Activated CD8-positive, alpha-beta T cell treated with anti-CD3 and anti-CD28 coated beads, Interleukin-2, amount 10 ng/mL, durations not matched to agents 7 days and 5 days (primary cell): ENCODE measurements at regions not wholly inside any gene's neighbourhood (a gene's known extent, or its start where the extent isn't known, plus 50 kb on each side); places are given as distances from the start of the nearest gene placed in this dataset.

Experiments
- ATAC-seq: fragments of 150-1000 bp; cut with Tn5 transposase; one replicate; pipeline ENCODE4 v1.10.0; 2021; ENCODE audit warnings: moderate library complexity
- CTCF ChIA-PET: fragments of 350-600 bp; sonication (Branson Sonifier 250); formaldehyde crosslinking; loops from one replicate; lab custom pipeline; 2021; ENCODE audit warnings: antibody characterized with exemption; lab: Charles Lee
- POLR2A ChIA-PET: fragments of 350-600 bp; sonication (Branson Sonifier 250); formaldehyde crosslinking; loops from one replicate; lab custom pipeline; 2021; ENCODE audit warnings: antibody characterized with exemption; lab: Charles Lee
- DNase-seq: peaks from one replicate; pipeline ENCODE4 v3.0.0-alpha.2; 2020
- H3K27ac Mint-ChIP-seq: one replicate; pipeline ENCODE4 v1.8.0; 2021; ENCODE audit warnings: mild to moderate bottlenecking, mixed read lengths
- H3K27me3 Mint-ChIP-seq: one replicate; pipeline ENCODE4 v1.8.0; 2021; ENCODE audit warnings: low read depth, mixed read lengths
- H3K36me3 Mint-ChIP-seq: one replicate; pipeline ENCODE4 v1.8.0; 2021; ENCODE audit warnings: low read depth, mixed read lengths
- H3K4me1 Mint-ChIP-seq: one replicate; pipeline ENCODE4 v1.8.0; 2021; ENCODE audit warnings: low read depth, mixed read lengths
- H3K4me3 Mint-ChIP-seq: one replicate; pipeline ENCODE4 v1.8.0; 2021; ENCODE audit warnings: mild to moderate bottlenecking, mixed read lengths
- H3K9me3 Mint-ChIP-seq: one replicate; pipeline ENCODE4 v1.8.0; 2022; ENCODE audit warnings: mixed read lengths; ENCODE audit not compliant: insufficient read depth

DNA sequence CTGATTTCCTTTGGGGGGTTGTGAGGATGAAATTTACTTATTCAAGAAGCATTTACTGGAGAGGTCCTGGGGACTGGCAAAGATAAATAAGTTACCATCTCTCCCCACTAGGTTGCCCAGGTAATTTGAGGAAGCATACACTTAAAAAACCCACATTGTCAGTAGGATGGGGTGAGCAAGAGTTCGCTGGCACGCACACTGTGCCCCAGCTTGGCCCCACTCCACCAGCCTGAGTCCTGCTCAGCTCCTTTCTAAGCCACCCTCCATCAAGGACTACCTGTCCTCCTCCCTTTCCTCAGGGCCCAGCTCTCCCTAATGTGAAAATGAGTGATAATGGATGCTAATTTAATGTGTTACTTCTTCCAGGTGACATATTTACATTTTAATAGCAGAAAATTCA, 216.5 kb upstream of the PLET1 start:
- Mint-ChIP-seq H3K36me3 (no peaks in the 10 kb centered on the region), H3K4me3 (no peak overlapping the region), H3K4me1 (no peaks in the 10 kb centered on the region), H3K9me3 (no peaks in the 10 kb centered on the region), H3K27ac (no peak overlapping the region), H3K27me3 (peaks cover 6% of the 10 kb centered on the region)
- POLR2A ChIA-PET, result no interaction called here
- ATAC-seq (no peak), DNase-seq (no peak)
- CTCF ChIA-PET, result no interaction called here

DNA sequence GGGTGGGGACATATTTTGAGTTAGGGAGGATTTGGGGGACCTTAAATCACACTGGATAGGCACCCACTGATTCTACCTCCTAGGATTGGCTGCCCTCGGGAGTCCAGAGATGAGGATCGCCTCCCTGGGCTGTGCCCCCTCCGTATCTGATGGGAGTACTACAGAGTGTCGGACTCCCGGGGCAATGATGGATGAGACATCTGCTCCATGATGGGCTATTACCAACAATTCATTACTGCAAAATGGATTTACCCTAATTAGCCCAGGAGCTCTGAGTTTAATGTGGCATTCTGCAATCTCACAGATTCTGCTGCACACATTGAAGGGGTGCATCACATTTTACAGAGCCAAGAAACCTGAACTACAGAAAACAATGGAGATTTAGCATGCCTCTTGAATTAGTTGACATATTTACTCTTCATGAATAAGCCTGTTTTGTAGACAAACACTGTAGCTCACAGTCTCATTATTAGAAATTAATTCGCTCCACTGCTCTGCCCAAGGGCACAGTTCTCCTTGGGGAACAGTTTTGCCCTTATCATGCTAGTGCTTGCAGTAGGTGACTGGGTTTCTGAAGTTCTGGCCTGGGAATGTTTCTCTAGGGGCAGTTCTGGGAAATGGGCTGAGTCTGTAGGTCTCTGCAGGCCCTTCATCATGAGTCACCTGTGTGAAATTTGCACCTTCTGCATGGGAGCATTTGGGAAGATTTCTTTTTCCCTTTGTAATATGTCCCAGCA, 217.1 kb upstream of the PLET1 start:
- peaks cover 6% of the 10 kb centered on the region for H3K27me3 Mint-ChIP-seq
- no peak overlapping the region for H3K4me3 Mint-ChIP-seq
- no peak overlapping the region for H3K27ac Mint-ChIP-seq
- no peaks in the 10 kb centered on the region for H3K4me1 Mint-ChIP-seq
- ChIA-PET CTCF (no interaction called here), POLR2A (no interaction called here)
- no peaks in the 10 kb centered on the region for H3K36me3 Mint-ChIP-seq
- ATAC-seq (no peak), DNase-seq (no peak)
- H3K9me3 Mint-ChIP-seq, result no peaks in the 10 kb centered on the region

- Mint-ChIP-seq H3K27ac (no peak overlapping the region), H3K4me1 (no peaks in the 10 kb centered on the region), H3K9me3 (no peaks in the 10 kb centered on the region), H3K4me3 (no peak overlapping the region), H3K36me3 (no peaks in the 10 kb centered on the region), H3K27me3 (peaks cover 6% of the 10 kb centered on the region)
- POLR2A ChIA-PET, result no interaction called here
- CTCF ChIA-PET, result no interaction called here
- DNase-seq (no peak), ATAC-seq (no peak)
Measured at GRCh38 chr11:112478806-112479205, 218.1 kb upstream of the PLET1 start.

DNA sequence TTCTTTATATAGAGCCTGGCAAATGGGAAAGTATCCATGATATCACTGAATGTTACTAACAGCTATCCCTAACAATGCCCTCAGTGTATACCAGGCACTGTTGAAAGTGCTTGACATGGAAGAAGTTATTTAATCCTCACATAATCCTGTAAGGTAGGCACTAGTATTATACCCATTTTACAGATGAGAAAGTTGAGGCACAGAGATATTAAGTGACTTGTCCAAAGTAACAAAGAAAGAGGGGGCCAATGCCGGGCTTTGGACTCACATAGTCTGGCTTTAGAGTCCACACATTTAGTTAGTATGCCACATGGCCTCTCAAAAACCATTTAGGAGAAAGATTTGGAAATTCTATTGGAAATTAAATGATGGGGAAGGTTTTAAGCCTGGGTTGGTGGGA, 220.8 kb upstream of the PLET1 start:
- DNase-seq, result no peak
- H3K36me3 Mint-ChIP-seq, result no peaks in the 10 kb centered on the region
- H3K4me1 Mint-ChIP-seq, result no peaks in the 10 kb centered on the region
- no peaks in the 10 kb centered on the region for H3K9me3 Mint-ChIP-seq
- ChIA-PET POLR2A (no interaction called here), CTCF (no interaction called here)
- no peak for ATAC-seq
- H3K4me3 Mint-ChIP-seq, result no peak overlapping the region
- H3K27me3 Mint-ChIP-seq, result peaks cover 3% of the 10 kb centered on the region
- H3K27ac Mint-ChIP-seq, result no peak overlapping the region

GRCh38 chr11:112481893-112482292, 221.2 kb upstream of the PLET1 start:
- H3K4me3 Mint-ChIP-seq, result no peak overlapping the region
- POLR2A ChIA-PET, result no interaction called here
- no peaks in the 10 kb centered on the region for H3K4me1 Mint-ChIP-seq

DNA sequence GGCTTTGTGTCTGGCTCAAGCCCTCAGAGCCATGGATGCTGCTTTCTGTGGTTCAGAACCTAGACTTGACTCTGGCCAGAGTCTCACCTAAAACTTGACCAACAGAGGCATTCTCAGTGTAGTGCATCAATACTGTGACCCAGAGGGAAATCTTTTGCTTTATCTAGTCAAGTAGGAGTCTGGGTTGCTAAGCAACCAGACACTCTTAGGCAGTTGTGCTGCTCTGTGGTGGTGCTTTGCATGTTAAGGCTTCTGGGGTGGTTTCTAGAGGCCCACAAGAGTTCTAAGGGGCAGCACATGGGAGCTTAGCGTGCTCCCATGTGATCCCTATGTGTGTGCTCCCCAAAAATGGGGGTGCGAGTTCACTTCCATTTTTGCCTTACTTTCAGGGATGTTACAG, 224.6 kb upstream of the PLET1 start:
- Mint-ChIP-seq H3K36me3 (no peaks in the 10 kb centered on the region), H3K27me3 (peaks cover 9% of the 10 kb centered on the region), H3K9me3 (no peaks in the 10 kb centered on the region), H3K4me1 (no peaks in the 10 kb centered on the region), H3K4me3 (no peak overlapping the region), H3K27ac (no peak overlapping the region)
- no peak for ATAC-seq
- POLR2A ChIA-PET, result no interaction called here
- CTCF ChIA-PET, result no interaction called here
- no peak for DNase-seq

More at GRCh38 chr11:112481893-112482292, 221.2 kb upstream of the PLET1 start:
- no peaks in the 10 kb centered on the region for H3K27me3 Mint-ChIP-seq
- CTCF ChIA-PET, result no interaction called here
- H3K9me3 Mint-ChIP-seq, result no peaks in the 10 kb centered on the region
- no peak overlapping the region for H3K27ac Mint-ChIP-seq
- H3K36me3 Mint-ChIP-seq, result no peaks in the 10 kb centered on the region
- ATAC-seq (no peak), DNase-seq (no peak)

DNA sequence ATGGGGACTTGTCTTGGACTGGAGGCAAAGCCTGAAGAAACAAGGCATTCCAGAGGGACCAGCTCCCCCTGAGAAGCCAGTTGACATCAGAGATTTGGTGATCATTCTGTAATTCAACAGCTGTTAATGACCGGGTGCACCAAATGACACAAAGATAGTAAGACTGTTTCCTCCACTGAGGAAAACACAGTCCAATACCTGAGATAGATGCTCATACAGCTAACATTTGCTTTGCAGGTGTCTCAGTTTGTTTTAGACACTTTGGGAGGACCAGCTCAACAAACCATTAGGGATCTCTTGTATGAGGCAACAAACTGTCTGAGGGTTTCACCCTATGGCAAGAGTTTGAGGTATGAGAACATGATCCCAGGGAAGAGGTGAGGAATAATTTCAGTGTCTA, 237.2 kb upstream of the PLET1 start:
- H3K27me3 Mint-ChIP-seq, result peaks cover 7% of the 10 kb centered on the region
- ChIA-PET CTCF (no interaction called here), POLR2A (no interaction called here)
- ATAC-seq (no peak), DNase-seq (no peak)
- no peaks in the 10 kb centered on the region for H3K9me3 Mint-ChIP-seq
- no peaks in the 10 kb centered on the region for H3K36me3 Mint-ChIP-seq
- H3K4me1 Mint-ChIP-seq, result no peaks in the 10 kb centered on the region
- no peak overlapping the region for H3K4me3 Mint-ChIP-seq
- no peak overlapping the region for H3K27ac Mint-ChIP-seq

- no peaks in the 10 kb centered on the region for H3K4me1 Mint-ChIP-seq
- H3K4me3 Mint-ChIP-seq, result no peak overlapping the region
- no peaks in the 10 kb centered on the region for H3K9me3 Mint-ChIP-seq
- no peaks in the 10 kb centered on the region for H3K36me3 Mint-ChIP-seq
- peaks cover 10% of the 10 kb centered on the region for H3K27me3 Mint-ChIP-seq
- ChIA-PET POLR2A (no interaction called here), CTCF (no interaction called here)
- ATAC-seq (no peak), DNase-seq (no peak)
- no peak overlapping the region for H3K27ac Mint-ChIP-seq
Measured at GRCh38 chr11:112498701-112499100, 238.0 kb upstream of the PLET1 start.

DNA sequence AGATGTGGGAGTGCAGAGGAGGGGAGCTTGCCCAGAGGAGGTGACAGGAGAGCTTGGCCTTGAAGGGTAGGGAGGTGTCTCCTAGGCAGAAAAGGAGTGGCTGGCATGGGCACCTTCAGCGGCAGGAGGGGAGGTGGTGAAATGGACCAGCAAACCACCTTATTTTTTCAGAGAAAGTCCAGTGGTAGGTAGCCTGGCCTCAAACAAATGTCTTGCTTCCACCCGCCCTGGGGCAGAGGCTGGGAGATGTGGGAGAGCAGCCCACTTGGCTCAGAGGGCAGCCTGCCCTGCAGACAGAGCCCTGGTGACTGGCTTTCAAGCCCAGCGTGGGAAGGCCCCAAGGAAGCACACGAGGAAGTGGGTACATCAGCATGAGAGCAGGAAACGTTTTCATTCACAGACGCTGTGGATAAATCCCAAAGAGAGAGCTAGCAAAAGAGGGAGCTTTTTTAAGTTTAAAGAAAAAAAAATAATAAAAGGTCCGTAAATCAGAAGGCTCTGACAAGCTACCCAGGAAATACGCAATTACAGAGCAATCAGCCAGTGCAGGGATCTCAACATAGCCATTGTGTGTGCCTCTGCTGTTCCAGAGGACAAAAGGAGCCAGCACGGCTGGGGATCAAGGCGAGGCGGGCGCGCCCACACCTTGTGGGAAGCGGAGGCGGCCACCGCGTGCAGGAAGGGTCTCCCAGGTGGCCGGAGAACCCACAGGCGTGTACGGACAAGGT, 238.7 kb upstream of the PLET1 start:
- CTCF ChIA-PET, result no interaction called here
- Mint-ChIP-seq H3K4me3 (no peak overlapping the region), H3K27me3 (peaks cover 10% of the 10 kb centered on the region), H3K27ac (no peak overlapping the region), H3K36me3 (no peaks in the 10 kb centered on the region), H3K9me3 (no peaks in the 10 kb centered on the region), H3K4me1 (no peaks in the 10 kb centered on the region)
- no peak for DNase-seq
- POLR2A ChIA-PET, result no interaction called here
- no peak for ATAC-seq

- H3K9me3 Mint-ChIP-seq, result no peaks in the 10 kb centered on the region
- ChIA-PET CTCF (no interaction called here), POLR2A (no interaction called here)
- H3K27me3 Mint-ChIP-seq, result peaks cover 10% of the 10 kb centered on the region
- H3K36me3 Mint-ChIP-seq, result no peaks in the 10 kb centered on the region
- no peaks in the 10 kb centered on the region for H3K4me1 Mint-ChIP-seq
- no peak for DNase-seq
- no peak for ATAC-seq
- no peak overlapping the region for H3K27ac Mint-ChIP-seq
- H3K4me3 Mint-ChIP-seq, result no peak overlapping the region
Measured at GRCh38 chr11:112499881-112500204, 239.2 kb upstream of the PLET1 start.

GRCh38 chr11:112503410-112503809, 242.8 kb upstream of the PLET1 start:
- H3K4me1 Mint-ChIP-seq, result no peaks in the 10 kb centered on the region
- H3K36me3 Mint-ChIP-seq, result no peaks in the 10 kb centered on the region
- H3K27me3 Mint-ChIP-seq, result peaks cover 18% of the 10 kb centered on the region
- POLR2A ChIA-PET, result no interaction called here
- CTCF ChIA-PET, result interaction anchor here (1.4 kb wide), 1 partner anchor 49 kb away, joined by 7 read pairs; no protein-coding TSS in a partner anchor
- ATAC-seq, result no peak
- H3K4me3 Mint-ChIP-seq, result no peak overlapping the region
- no peak overlapping the region for H3K27ac Mint-ChIP-seq
- H3K9me3 Mint-ChIP-seq, result no peaks in the 10 kb centered on the region
- no peak for DNase-seq

DNA sequence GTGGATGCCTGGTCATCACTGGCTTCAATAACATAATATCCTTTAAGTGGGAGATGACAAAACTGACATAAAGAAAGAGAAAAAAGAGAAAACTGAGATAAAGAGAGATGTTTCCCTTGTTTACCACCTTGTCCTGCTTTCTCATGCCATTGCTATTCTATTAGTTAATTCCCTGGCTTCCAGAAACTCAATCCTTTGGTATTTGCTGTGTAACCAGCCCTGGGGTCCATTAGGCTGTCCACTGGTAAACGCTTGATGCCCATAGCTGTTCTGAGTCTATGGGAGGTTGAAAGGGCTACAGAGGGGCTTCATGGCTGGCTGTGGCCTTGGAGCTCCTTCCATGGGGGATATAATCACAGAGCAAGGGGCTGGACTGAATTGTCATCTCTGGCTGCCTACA, 243.4 kb upstream of the PLET1 start:
- no peak for ATAC-seq
- Mint-ChIP-seq H3K4me3 (no peak overlapping the region), H3K36me3 (no peaks in the 10 kb centered on the region), H3K9me3 (no peaks in the 10 kb centered on the region), H3K27ac (no peak overlapping the region), H3K27me3 (peaks cover 22% of the 10 kb centered on the region), H3K4me1 (no peaks in the 10 kb centered on the region)
- no peak for DNase-seq
- POLR2A ChIA-PET, result no interaction called here
- CTCF ChIA-PET, result interaction anchor here (1.4 kb wide), 1 partner anchor 50 kb away, joined by 7 read pairs; no protein-coding TSS in a partner anchor
